Stimulated activated naive CD4-positive, alpha-beta T cell treated with Interleukin-2 at 50 U/mL for 16 hours (primary cell): ENCODE measurements at regions not wholly inside any gene's neighbourhood (a gene's known extent, or its start where the extent isn't known, plus 50 kb on each side); places are given as distances from the start of the nearest gene placed in this dataset.
"Not testable (repeated sequence)": the region's sequence is repeated elsewhere in the genome, so short reads cannot be mapped to it uniquely, and the experiment has no call there.

Source experiments
- DNase-seq: peaks from one replicate; lab custom pipeline; 2025; lab: John Stamatoyannopoulos, UW

DNA sequence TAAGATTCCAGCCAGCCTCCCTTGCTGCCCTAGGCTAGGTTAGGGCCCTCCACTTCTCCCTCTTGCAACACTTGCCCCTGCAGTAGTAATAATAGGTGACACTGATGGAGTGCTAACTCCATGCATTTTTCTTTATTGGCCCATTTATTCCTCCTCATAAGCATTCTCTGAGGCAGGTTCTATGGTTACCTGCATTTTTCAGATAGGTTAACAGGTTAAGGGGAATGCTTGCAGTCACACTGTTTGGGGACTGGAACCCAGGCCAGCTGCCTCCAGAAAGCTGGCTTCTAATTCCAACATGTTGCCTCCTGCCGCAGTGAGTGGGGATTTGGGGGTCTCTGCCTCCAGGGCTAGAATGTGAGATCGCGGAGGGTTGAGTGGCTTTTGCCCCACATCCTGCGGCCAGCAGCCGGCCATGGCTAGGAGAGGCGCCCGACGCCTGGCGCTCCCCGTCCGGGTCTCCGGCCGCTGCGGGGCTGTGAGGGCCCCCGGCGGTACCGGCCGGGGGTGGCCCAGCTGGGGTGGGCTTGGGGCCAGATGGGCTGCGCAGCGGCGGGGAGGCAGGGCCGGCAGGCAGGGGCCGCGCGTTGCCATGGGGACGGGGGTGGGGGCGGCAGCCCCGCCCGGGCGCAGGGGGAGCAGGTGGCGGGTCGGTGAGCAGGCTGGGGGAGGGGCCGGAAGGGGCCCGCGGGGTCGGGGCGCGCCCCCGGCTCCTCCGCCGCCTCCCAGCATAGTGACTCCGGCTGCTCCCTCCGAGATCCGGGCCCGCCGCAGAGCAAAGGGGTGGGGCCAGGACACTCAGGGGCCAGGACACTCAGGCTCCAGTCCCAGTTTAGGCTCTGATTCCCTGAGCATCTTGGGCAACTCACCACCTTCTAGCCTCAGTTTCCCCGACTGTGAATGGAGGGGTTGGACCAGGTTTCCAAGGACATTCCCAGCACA is 68.4 kb upstream of the SSBP3 start:
- no peak for DNase-seq

DNA sequence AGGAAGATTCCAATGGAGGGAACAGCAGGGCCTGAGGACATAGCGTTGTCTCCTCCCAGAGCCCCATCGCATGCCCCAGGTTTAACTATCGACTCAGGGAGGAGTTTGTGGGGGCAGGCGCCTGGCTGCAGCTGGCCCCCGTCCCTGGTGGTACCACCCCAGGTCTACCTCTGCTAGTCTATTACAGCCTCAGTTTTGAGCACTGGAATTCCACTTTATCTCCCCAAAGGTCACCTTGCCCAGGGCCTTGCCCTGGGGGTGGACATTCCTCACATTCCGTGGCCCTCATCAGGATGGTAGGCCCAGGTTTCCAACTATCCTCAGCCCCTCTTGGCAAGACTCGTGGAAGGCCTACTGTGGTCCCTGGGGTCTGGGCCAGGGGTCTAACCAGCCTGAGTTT is 65.4 kb upstream of the SSBP3 start:
- DNase-seq = no peak

DNA sequence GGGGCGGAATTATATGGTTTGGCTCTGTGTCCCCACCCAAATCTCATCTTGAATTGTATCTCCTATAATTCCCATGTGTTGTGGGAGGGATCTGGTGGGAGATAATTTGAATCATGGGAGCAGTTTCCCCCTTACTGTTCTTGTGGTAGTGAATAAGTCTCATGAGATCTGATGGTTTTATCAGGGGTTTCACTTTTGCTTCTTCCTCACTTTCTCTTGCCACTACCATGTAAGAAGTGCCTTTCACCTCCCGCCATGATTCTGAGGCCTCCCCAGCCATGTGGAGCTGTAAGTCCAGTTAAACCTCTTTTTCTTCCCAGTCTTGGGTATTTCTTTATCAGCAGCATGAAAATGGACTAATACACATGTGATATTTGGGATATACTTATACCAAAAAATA is 63.2 kb upstream of the SSBP3 start:
- not testable (repeated sequence) for DNase-seq

DNA sequence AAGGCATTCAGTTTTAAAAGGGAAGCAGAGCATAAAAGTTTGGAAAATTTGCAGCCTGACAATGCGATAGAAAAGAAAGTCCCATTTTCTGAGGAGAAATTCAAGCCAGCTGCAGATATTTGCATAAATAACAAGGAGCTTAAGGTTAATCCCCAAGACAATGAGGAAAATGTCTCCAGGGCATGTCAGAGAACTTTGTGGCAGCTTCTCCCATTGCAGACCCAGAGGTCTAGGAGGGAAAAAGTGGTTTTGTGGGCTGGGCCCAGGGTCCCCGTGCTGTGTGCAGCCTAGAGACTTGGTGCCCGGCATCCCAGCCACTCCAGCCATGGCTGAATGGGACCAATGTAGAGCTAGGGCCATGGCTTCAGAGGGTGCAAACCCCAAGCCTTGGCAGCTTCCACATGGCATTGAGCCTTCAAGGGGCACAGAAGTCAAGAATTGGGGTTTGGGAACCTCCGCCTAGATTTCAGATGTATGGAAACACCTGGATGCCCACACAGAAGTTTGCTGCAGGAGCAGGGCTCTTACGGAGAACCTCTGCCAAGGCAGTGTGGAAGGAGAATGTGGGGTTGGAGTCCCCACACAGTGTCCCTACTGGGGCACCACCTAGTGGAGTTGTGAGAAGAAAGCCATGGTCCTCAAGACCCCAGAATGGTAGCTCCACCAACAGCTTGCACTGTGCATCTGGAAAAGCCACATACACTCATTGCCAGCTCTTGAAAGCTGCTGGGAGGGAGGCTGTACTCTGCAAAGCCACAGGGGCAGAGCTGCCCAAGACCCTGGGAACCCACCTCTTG is 62.3 kb upstream of the SSBP3 start:
- DNase-seq = not testable (repeated sequence)

DNA sequence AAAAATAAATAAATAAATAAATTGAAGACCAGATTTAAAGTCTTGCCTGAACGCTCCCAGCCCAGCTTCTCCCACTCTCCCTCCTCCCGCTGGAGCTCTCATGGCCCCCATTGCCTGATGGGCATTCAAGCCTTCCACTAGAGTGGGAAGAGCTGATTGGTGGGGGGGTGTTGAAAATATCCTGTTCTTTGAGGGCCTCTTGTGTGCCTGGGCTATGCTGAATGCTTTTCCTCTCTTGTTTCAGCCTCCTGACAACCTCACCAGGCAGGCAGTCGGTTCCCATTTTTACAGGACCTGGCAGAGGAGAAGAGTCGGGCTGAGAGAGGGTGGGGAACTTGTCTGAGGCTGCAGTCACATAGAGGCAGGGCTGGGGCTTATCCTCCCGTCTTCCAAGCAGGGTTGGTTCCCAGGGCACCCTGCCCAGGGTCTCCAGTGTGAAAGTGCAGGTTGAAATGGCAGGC is 59.2 kb upstream of the SSBP3 start:
- no peak for DNase-seq

DNA sequence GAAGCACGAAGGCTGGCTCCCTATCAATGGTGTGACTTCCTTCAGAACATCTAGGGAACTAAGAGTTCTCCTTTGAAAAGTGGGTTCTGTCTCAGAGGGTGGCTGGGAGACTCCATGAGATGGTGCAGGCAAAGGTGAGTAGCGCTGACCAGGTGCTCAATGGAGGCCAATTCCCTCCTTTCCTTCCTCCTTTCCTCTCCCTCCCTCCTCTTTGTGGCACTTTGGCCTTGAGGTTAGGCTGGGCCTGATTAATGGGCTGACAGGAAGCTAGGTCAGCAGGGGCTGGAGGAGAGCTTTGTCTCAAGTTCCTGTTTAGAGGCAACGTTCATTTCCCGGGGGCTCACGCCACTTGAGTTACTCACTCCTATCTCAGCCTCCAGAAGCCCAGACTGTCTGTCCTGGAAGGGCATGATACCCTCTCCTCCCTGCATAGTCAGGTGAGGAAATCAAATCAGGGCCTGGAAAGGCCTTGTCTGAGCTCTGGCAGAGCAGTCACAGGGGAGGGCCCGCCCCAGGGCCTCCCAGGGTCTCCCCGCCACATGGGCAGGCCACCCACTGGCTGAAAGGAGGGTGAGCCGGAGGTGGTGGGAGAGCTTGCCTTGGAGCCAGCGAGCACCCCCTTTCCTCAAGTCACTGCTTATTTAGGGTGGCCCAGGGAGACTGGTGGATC is 58.4 kb upstream of the SSBP3 start:
- DNase-seq = no peak

DNA sequence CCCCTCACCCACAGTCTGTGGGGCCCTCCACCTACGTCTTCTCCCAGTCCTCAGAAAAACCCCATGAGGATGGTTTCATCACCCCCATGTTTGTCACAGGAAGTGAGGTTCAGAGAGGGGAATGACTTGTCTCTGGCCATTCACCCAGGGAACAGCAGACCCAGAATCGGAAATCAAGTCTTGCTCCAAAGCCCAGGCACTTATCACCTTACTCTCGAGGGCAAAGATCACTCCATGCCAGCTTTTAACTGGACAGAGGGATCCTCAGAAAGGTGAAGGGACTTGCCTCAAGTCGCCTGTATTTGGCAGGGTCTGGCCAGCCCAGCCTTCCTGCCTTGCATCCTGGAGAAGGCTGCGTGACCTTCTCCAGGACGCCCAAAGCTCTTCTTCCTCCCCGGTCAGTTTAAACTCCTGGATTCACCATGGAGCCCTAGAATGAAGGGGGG is 57.9 kb upstream of the SSBP3 start:
- DNase-seq = no peak

DNA sequence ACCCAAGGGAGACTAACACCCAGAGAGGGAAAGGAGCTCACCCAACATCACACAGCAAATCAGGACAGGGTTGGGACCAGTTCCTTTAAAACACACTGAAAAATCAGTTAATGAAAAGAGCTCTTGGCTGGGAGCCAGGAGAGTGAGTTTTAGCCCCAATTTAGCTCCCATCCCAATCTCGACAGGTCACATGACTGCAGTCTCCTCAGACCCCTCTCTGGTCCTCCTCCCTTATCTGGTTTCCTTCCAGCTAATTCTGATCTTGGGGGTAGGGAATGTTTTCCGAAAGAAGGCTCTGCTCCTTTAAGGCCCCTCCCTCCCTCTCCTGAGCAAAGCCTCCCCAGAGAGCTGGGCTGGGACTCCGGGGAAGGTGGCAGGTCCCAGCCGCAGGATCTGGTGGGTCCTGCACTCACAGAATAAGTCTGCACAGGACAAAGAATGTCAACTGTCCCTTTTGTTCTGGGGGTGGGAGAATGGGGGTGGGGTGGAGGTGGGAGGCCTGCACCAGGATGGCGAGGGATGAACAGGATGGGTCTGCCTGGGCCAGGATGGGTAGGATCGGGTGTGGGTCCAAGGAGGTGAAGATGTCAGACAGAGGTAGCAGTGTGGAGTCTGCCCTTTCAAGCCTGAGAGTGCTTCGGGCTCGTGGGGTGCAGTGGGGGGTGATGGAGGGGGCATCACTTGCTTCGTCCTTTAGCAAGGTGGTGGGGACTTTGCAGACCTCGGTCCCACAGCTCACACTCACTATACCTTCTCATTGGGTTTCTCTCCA is 57.3 kb upstream of the SSBP3 start:
- DNase-seq = no peak

DNA sequence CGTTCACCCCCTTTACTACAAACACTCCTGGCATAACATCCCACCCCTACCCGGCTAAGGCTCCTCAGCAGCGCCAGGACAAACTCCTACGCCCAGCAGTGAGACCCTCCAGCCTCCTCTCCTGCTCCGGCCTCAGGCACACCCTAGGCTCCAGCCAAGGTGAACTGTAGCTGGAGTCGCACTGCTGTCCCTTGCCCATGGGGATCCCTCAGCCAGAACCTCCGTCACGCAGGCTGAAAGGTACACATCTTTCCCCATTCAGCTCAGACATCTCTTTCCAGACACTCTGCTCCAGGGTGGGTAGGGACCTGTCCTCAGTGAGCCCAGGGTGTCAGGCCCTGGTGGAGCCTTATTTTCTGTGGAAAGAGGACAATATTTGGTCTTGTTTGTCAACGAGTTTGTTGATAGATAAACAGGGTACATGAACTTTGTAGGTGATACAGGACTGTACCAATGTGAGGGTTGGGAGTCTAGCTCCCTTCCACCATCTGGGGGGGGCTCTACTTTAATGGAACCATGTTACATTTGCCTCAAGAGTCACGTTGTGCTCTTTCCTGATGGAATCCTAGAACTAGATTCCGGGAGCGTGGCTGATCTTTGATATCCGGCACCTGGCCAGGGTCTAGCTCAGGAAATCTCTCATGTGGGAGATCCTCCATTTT is 56.5 kb upstream of the SSBP3 start:
- DNase-seq = no peak

DNA sequence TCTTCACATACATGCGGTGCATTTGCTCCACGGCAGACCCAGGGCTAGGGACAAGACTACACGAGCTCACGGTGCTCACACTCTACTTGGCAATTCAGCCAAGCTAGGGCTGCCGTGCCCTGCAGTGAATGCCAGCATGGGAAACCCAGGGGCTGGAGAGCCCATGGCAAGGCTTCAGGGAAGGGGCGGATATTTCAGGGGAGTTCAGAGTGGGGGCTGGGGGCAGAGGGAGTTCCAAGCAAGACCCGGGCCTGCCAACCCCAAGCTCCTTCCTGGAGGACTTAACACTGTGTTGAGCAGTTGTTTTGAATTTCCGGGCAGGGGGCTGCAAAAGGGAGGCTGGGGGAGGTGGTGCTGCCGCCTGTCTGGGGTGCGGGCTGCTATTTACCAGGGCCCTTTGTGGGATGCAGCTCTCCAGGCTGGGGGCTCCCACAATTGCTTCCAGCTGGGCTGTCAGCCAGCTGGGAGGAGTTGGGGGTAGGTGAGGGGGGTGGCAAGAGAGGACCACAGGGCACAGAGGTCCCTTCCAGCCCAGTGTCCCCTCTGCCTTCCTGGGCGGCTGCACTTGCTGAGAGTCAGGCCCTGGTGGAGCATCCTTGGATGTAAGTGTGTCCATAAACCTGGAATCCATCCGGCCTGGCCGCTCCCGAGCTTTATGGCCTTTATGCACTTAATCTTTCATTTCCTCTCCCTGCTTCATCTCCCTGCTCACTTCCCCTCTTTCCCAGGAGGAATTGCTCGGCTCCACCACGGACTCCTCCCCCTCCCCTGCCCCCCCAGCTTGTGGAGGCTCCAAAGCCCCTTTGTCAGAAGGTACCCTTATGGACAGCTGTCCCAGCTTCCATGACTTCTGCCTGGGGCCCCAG is 55.8 kb upstream of the SSBP3 start:
- DNase-seq = no peak

DNA sequence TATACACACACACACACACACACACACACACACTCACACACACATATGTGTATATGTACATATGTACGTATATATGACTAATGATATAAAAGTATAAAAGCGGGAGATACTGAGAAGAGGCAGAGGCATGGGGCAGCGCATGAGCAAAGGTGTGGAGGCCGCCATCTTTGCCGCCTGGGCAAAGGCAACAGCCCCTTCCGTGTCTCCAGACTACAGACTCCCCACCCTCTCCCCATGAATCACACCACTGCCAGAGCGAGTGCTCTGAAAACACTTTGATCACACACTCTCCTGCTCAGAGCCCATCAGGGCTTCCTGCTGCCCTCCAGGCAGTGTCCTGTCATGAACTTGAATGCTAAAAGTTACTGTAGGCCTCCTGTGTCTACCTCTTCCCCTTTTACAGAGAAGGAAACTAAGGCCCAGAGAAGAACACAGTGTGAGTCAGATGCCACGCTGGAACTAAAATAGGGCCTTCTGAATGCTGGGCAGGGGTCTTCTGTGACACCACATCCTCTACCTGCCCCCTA is 54.7 kb upstream of the SSBP3 start:
- DNase-seq = no peak

DNA sequence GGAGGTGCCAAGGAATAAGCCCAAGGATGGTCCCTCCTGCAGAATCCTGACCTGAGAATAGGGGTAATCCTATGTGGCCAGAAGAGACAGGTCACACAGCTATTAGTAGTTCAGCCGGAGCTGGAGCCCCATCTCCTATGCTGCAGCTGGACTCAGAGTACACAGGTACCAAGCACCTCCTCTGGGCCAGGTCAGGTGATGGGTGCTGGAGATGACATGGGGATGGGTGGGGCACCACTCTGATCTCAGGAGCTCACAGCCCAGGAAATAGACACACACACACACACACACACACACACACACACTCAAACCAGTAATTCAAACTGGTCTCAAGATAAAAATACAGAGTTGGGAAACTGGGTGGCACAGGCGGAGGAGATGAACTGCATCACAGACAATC is 54.2 kb upstream of the SSBP3 start:
- DNase-seq = no peak

DNA sequence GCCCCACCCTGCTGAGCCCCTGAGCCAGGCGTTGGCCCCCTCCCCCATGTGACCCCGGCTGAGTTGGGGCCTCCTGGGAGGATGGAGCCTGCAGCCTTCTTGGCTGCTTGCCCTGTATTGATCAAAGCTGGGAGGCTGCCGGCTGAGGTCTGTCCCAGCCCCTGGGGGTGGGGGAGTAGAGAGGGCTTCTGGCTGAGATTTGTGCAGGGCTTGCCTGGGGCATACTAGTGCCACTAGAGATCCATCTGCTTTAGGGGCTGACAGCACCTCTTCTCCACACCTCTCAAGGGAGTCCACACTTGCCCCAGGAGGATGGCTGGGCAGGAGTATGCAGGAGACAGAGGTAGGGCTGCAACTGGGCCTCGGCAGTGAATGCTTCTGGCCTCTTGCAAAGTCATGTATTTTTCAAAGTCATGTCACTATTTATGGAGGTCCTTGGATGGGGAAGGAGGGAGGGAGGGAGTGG is 53.6 kb upstream of the SSBP3 start:
- no peak for DNase-seq

DNA sequence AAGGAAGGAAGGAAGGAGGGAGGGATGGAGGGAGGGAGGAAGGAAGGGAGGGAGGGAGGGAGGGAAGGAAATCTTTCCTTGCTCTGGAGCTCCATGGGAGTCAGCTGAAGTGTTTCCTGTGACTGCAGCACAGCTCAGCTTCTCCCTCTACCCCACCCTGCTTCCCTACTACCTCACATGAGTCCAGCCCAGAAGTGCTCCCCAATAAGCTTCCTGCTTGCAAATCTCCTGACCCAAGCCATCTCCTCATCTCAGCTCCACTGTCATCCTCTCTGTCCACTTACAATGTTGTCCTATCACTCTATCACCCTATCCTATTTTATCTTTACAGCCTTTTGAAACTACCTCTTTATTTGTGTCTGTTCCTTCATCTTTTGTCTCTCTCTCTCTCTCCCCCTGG is 52.9 kb upstream of the SSBP3 start:
- DNase-seq = no peak

DNA sequence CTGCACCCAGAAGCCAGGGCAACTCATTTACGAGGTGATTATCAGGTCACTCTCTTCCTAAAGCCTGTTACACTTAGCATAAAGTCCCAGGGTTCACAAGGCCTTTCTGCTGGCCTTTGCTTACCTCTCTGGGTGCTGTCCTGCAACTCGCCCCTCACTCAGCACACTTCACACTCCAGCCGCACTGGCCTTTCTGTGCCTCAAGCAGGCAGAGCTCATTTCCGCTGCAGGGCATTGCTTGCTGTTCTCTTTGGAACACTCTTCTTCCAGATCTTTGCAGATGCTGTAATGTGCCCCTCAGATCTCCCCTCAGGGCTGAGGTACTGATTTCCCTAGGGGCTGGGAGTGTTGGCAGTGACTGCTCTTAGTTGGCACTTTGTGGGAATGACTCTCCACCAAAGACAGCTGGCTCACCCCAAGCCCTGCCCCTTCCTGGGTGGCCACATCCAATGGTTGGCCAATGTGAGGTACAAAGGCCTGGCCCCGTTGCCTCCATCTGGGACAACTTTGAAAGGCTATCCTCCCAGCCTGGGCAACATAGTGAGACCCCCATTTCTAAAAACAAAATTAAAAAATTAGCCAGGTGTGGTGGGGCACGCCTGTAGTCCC is 50.8 kb upstream of the SSBP3 start:
- DNase-seq = no peak

DNA sequence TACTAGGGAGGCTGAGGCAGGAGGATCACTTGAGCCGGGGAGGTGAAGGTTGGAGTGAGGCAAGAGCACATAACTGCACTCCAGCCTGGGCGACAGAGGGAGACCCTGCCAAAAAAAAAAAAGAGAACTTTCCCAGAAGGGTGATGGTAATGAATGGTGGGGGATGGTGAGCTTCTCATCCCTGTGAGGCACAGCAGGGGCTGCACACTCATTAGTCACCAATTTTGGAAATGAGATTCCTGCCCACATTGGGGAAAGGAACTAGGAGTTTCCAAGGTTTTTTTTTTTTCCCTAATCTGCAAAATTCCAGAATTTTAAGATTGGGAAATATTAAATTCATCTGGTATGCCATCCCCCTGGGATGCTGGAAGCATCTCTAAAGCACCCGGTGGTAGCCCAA is 50.2 kb upstream of the SSBP3 start:
- DNase-seq = no peak
